ENCODE measurements at regions not wholly inside any gene's neighbourhood (a gene's known extent, or its start where the extent isn't known, plus 50 kb on each side); places are given as distances from the start of the nearest gene placed in this dataset.

DNA sequence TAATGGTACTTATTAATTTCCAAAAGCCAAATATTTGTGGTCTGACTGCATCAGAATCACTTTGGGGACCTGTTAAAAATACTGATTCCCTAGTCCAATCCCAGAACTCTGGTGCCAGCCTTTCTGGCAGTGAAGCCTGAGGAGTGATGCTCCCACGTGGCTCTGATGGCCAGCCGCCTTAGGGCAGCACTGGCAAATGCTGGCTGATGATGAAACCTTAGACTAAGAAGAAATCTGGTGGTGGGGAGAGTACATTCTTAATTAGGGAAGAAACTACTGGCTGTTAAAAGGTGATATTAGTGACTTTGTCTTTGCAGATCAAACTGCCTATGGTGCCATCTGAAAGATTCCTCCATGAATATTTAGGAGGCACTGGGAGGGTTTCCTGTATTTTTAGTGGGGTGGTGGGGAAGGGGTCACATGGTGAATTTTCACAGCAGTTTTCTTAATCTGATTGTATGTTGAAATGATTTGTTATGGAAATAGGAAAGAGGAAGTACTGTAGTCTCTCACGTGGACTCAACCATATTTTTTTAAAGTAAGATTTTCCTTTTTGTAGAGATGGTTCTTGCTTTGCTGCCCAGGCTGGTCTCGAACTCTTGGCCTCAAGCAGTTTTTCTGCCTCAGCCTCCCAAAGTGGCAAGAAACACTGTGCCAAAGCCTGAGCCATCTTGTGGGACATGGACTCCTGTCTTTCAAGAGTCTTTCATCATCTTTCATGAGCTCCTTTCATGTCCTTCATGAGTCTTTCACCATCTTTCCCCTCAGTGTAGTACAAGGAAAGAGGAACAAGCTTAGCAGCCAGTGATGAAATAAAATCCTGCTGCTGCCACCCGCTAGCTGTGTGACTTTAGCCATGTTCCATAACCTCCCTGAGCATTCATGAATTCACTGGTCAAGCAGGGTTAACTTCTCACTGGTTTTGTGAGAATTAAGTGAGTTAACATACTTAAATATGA, 90.8 kb downstream of the ZNF330 start:
- no TSS peak for BruUV-seq (replicated peaks)
- H3K9me3 ChIP-seq (ENCODE audit: low read length) = no peaks in the 10 kb centered on the region
- H3K4me1 ChIP-seq (ENCODE audit: insufficient read depth, low read length) = no peaks in the 10 kb centered on the region
- in situ Hi-C loops (cut with HindIII; ENCODE audit: extremely low pct_ligation_motif_present, low pct_unique_long_range_greater_than_20kb) (no loop called here), intact Hi-C loops (cut with micrococcal nuclease; ENCODE audit: unreplicated experiment) (no loop called here)
- DNase-seq (ENCODE audit: low spot score) (no peak), FAIRE-seq (no peak), ATAC-seq (no peak)
- H4K20me1 ChIP-seq (ENCODE audit: insufficient read depth, low read length) = no peaks in the 10 kb centered on the region
- TF ChIP-seq, protein P1, sequence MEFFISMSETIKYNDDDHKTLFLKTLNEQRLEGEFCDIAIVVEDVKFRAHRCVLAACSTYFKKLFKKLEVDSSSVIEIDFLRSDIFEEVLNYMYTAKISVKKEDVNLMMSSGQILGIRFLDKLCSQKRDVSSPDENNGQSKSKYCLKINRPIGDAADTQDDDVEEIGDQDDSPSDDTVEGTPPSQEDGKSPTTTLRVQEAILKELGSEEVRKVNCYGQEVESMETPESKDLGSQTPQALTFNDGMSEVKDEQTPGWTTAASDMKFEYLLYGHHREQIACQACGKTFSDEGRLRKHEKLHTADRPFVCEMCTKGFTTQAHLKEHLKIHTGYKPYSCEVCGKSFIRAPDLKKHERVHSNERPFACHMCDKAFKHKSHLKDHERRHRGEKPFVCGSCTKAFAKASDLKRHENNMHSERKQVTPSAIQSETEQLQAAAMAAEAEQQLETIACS (CRISPR knock-in tag; IDR thresholded peaks at IDR 0.05) = no peak
- no peak for TF ChIP-seq NCOA2 (CRISPR knock-in tag; IDR thresholded peaks at IDR 0.05)
- no peak for TF ChIP-seq ZNF775 (CRISPR knock-in tag; IDR thresholded peaks at IDR 0.05; ENCODE audit: borderline replicate concordance)
- TF ChIP-seq SMARCC2 (IDR thresholded peaks at IDR 0.05) = no peak
- TF ChIP-seq NCOR1 (IDR thresholded peaks at IDR 0.05; ENCODE audit: borderline replicate concordance, low read length) = no peak
- TF ChIP-seq, protein P2, sequence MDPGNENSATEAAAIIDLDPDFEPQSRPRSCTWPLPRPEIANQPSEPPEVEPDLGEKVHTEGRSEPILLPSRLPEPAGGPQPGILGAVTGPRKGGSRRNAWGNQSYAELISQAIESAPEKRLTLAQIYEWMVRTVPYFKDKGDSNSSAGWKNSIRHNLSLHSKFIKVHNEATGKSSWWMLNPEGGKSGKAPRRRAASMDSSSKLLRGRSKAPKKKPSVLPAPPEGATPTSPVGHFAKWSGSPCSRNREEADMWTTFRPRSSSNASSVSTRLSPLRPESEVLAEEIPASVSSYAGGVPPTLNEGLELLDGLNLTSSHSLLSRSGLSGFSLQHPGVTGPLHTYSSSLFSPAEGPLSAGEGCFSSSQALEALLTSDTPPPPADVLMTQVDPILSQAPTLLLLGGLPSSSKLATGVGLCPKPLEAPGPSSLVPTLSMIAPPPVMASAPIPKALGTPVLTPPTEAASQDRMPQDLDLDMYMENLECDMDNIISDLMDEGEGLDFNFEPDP (CRISPR knock-in tag; conservative IDR thresholded peaks at IDR 0.05) = no peak
- TF ChIP-seq ZNF878 (CRISPR knock-in tag; IDR thresholded peaks at IDR 0.05) = no peak
- TF ChIP-seq NAIF1 (CRISPR knock-in tag; IDR thresholded peaks at IDR 0.05; ENCODE audit: borderline replicate concordance) = no peak
- no peak for TF ChIP-seq RFX5 (IDR thresholded peaks at IDR 0.05; ENCODE audit: low read depth, low read length)
- no peak for TF ChIP-seq DMAP1 (CRISPR knock-in tag; IDR thresholded peaks at IDR 0.05)
- no peak for TF ChIP-seq SP140L (CRISPR knock-in tag; IDR thresholded peaks at IDR 0.05; ENCODE audit: borderline replicate concordance)
- no peak for TF ChIP-seq ZNF180 (CRISPR knock-in tag; IDR thresholded peaks at IDR 0.05; ENCODE audit: borderline replicate concordance, low read depth)
- TF ChIP-seq ZSCAN20 (CRISPR knock-in tag; IDR thresholded peaks at IDR 0.05; ENCODE audit: borderline replicate concordance) = no peak
- TF ChIP-seq ZNF839 (CRISPR knock-in tag; IDR thresholded peaks at IDR 0.05; ENCODE audit: borderline replicate concordance) = no peak
- no peak for TF ChIP-seq HOXA5 (CRISPR knock-in tag; IDR thresholded peaks at IDR 0.05)
- TF ChIP-seq SP1 (IDR thresholded peaks at IDR 0.05) = no peak
- no peak for TF ChIP-seq SP1 (CRISPR knock-in tag; IDR thresholded peaks at IDR 0.05)
- no peak for TF ChIP-seq ZNF891 (CRISPR knock-in tag; IDR thresholded peaks at IDR 0.05)
- no peak overlapping the region for H3K27ac ChIP-seq (ENCODE audit: extremely low read length, insufficient read depth, low read length)
- no peaks in the 10 kb centered on the region for H3K79me2 ChIP-seq (ENCODE audit: insufficient read depth, low read length)
- no peak overlapping the region for H3K4me3 ChIP-seq (replicated peaks in 1 of 3; ENCODE audit: insufficient read depth in 1 of 3, low read depth in 2 of 3, low read length in 3 of 3)
- CTCF ChIA-PET (ENCODE audit: low intra/inter-chr PET ratio, low total read pairs) = no interaction called here
- 8% methylated on average over 5 of the region's 5 CpGs for WGBS (ENCODE audit: low lambda C conversion rate)
- H3K27me3 ChIP-seq (ENCODE audit: control insufficient read depth in 1 of 2, insufficient read depth in 2 of 2, low read length in 2 of 2) = no peaks in the 10 kb centered on the region
- POLR2A ChIA-PET = no interaction called here
- H3K9ac ChIP-seq (ENCODE audit: insufficient read depth, low read depth, low read length) = no peak overlapping the region
- no peak overlapping the region for H2AFZ ChIP-seq (ENCODE audit: low read length)
- H3K36me3 ChIP-seq (replicated peaks in 1 of 2; ENCODE audit: control insufficient read depth in 1 of 2, insufficient read depth in 2 of 2, low read length in 2 of 2) = no peaks in the 10 kb centered on the region
- no peak overlapping the region for H3K4me2 ChIP-seq (ENCODE audit: low read depth, low read length)
